HL-60 (cell line): ENCODE measurements at regions not wholly inside any gene's neighbourhood (a gene's known extent, or its start where the extent isn't known, plus 50 kb on each side); places are given as distances from the start of the nearest gene placed in this dataset.

ENCODE experiments used
- GABPA ChIP-seq: IDR thresholded peaks from 2 replicates; pipeline ENCODE4 v1.6.1; 2012; ENCODE audit warnings: low read depth
- POLR2AphosphoS5 ChIP-seq: IDR thresholded peaks from 2 replicates; pipeline ENCODE4 v1.6.1; 2012; ENCODE audit warnings: low read depth
- SPI1 ChIP-seq: IDR thresholded peaks from 2 replicates; pipeline ENCODE4 v1.6.1; 2012; ENCODE audit warnings: low read depth, mild to moderate bottlenecking, borderline replicate concordance
- TF ChIP-seq, protein P1 (sequence below): IDR thresholded peaks from 2 replicates; pipeline ENCODE4 v1.6.1; 2012; ENCODE audit warnings: low read depth; ENCODE audit not compliant: insufficient replicate concordance
- TF ChIP-seq, protein P2 (sequence below): IDR thresholded peaks from one replicate; pipeline ENCODE4 v1.5.1; 2011; ENCODE audit warnings: low read length, control low read depth, inconsistent platforms; ENCODE audit not compliant: insufficient read depth

DNA sequence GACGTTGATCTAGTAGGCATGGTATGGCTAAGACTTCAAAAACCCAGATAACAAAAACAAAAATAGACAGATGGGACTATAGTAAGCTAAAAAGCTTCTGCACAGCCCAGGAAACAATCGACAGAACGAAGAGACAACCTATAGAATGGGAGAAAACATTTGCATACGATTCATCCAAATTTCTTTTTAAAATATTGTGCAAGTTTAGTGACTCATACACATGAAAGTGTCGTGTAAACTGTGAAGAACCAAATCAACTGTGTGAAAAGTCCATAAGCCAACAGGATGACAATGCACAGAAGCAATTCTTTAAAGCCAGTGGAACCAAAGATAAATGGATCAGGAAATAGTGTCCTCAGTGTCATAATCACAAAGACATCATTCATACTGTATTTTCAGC, 671.1 kb downstream of the RNF144A start:
- TF ChIP-seq, protein P1, sequence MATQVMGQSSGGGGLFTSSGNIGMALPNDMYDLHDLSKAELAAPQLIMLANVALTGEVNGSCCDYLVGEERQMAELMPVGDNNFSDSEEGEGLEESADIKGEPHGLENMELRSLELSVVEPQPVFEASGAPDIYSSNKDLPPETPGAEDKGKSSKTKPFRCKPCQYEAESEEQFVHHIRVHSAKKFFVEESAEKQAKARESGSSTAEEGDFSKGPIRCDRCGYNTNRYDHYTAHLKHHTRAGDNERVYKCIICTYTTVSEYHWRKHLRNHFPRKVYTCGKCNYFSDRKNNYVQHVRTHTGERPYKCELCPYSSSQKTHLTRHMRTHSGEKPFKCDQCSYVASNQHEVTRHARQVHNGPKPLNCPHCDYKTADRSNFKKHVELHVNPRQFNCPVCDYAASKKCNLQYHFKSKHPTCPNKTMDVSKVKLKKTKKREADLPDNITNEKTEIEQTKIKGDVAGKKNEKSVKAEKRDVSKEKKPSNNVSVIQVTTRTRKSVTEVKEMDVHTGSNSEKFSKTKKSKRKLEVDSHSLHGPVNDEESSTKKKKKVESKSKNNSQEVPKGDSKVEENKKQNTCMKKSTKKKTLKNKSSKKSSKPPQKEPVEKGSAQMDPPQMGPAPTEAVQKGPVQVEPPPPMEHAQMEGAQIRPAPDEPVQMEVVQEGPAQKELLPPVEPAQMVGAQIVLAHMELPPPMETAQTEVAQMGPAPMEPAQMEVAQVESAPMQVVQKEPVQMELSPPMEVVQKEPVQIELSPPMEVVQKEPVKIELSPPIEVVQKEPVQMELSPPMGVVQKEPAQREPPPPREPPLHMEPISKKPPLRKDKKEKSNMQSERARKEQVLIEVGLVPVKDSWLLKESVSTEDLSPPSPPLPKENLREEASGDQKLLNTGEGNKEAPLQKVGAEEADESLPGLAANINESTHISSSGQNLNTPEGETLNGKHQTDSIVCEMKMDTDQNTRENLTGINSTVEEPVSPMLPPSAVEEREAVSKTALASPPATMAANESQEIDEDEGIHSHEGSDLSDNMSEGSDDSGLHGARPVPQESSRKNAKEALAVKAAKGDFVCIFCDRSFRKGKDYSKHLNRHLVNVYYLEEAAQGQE: no peak
- TF ChIP-seq GABPA (no peak), POLR2AphosphoS5 (no peak), SPI1 (no peak)
- TF ChIP-seq, protein P2, sequence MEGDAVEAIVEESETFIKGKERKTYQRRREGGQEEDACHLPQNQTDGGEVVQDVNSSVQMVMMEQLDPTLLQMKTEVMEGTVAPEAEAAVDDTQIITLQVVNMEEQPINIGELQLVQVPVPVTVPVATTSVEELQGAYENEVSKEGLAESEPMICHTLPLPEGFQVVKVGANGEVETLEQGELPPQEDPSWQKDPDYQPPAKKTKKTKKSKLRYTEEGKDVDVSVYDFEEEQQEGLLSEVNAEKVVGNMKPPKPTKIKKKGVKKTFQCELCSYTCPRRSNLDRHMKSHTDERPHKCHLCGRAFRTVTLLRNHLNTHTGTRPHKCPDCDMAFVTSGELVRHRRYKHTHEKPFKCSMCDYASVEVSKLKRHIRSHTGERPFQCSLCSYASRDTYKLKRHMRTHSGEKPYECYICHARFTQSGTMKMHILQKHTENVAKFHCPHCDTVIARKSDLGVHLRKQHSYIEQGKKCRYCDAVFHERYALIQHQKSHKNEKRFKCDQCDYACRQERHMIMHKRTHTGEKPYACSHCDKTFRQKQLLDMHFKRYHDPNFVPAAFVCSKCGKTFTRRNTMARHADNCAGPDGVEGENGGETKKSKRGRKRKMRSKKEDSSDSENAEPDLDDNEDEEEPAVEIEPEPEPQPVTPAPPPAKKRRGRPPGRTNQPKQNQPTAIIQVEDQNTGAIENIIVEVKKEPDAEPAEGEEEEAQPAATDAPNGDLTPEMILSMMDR: no peak
